Endothelial cell of hepatic sinusoid (primary cell): ENCODE measurements at regions not wholly inside any gene's neighbourhood (a gene's known extent, or its start where the extent isn't known, plus 50 kb on each side); places are given as distances from the start of the nearest gene placed in this dataset.

ENCODE experiments used
- in situ Hi-C: cut with HindIII; loops from 2 replicates; pipeline ENCODE4 v1.10.0; 2017; ENCODE audit warnings: low sequenced_read_pairs

- in situ Hi-C loops = no loop called here
These were observed 113.3 kb downstream of the IRF8 start for GRCh38 chr16:86012221-86012620.

- in situ Hi-C loops = no loop called here
These were observed 114.9 kb downstream of the IRF8 start for GRCh38 chr16:86013867-86014266.

DNA sequence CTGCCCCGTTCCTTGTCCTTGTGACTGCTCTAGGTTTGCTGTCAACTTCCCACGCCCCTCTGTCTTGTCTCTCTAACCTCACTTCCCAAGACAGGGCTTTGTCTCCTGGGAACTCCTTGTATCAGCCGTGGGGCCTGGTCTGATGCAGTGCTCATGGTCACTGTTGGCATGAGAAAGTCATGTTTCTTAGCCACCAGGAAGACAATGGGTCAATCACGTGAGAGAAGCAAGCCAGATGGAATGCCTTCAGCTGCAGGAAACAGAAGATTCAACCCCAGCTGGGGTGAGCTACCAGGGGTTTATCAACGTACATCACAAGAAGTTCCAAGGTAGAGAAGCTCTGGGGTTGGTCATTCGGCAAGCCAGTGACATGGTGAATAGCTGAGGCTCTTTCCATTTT, 116.6 kb downstream of the IRF8 start:
- in situ Hi-C loops = no loop called here

- in situ Hi-C loops = no loop called here
These were observed 117.4 kb downstream of the IRF8 start for GRCh38 chr16:86016201-86016965.

DNA sequence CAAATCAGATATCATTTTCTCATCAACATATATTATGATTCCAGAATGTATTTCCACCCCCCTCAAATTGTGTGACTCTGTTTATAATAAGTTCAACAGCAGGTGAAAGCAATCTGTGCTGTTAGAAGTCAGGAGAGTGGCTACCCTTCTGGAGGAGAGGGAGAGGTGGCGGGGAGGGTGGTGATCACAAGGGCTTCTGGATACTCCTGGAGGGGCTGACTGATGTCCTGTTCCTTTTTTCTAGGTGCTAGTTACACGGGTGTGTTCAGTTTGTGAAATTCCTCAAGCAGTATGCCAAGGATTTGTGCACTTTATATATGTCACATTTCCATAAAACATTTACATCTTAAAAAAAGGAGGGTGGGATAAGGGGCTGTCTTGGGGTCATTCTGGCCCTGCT, 119.1 kb downstream of the IRF8 start:
- in situ Hi-C loops = no loop called here

- in situ Hi-C loops = no loop called here
These were observed 119.5 kb downstream of the IRF8 start for GRCh38 chr16:86018487-86018886.

- in situ Hi-C loops = no loop called here
These were observed 120.0 kb downstream of the IRF8 start for GRCh38 chr16:86018941-86019340.

- in situ Hi-C loops = loop anchor here (5.0 kb wide), 1 partner anchor 72 kb away; no protein-coding TSS in a partner anchor
These were observed 120.6 kb downstream of the IRF8 start for GRCh38 chr16:86019446-86020047.

DNA sequence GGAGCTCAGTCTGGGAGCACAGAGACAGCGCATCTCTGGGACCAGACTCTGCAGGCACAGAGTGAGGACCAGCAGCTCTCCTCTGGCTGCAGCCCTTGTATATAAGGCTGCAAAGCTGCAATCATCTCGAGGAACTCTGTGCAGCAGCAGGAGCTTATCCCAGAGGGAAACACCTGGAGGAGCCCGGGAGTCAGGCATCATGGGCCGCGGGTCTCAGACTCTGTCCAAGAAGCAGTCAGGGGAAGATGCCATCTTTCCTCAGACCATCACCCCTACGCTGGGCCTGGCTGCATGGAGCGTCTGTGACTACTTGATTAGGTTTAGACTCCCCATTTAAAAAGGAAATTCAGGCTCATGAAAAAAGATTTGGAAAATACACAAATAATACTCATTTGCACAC, 122.0 kb downstream of the IRF8 start:
- in situ Hi-C loops = loop anchor here (5.0 kb wide), 1 partner anchor 74 kb away; no protein-coding TSS in a partner anchor

DNA sequence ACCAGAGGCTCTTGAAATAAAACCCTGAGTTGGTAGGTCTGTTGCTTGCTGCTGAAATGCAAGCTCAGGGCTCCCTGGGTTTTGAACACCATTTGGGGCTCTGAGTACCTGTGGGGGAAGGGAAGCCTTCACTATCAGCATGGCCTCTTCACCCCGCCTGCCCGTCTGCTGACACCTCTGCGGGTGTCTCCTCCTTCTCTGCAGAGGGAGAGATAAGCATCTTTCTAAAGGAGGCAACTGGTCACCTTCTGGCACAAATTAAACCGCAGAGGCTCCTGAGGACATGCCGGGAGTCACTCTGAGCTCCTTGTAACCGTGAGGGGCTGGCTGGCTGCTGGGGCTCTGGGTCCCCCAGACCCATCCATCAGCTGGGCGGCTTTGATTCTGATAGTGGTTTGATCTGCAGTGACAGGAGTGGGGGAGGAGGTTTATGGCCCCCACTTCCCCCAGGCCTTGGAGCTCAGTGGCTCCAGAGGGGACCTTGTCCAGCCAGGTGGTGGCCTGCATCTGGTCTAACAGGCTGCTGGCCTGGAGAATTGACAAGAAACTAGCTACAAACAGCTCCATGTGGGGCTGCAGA, 123.5 kb downstream of the IRF8 start:
- in situ Hi-C loops = loop anchor here (5.0 kb wide), 1 partner anchor 75 kb away; no protein-coding TSS in a partner anchor

- in situ Hi-C loops = loop anchor here (5.0 kb wide), 1 partner anchor 77 kb away; no protein-coding TSS in a partner anchor
These were observed 125.2 kb downstream of the IRF8 start for GRCh38 chr16:86024210-86024609.

DNA sequence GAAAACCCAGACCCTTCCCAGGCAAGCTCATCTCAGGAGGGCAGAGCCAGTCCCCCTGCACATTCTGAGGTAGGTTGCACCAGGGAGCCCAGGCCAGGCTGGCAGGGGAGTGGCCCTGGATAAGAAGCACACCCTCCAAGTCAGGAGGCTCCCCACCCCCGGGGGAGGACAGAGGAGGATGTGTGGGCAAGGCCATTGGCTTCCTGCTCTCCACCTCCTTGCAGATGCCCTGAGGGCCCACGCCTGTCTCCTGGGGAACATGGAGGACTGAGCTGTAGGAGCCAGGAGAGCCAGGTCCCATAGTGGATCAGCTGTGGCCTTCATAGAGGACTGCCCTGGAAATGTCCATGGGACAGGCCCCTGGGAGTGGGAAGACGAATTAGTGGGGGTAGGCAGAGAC, 126.7 kb downstream of the IRF8 start:
- in situ Hi-C loops = no loop called here

DNA sequence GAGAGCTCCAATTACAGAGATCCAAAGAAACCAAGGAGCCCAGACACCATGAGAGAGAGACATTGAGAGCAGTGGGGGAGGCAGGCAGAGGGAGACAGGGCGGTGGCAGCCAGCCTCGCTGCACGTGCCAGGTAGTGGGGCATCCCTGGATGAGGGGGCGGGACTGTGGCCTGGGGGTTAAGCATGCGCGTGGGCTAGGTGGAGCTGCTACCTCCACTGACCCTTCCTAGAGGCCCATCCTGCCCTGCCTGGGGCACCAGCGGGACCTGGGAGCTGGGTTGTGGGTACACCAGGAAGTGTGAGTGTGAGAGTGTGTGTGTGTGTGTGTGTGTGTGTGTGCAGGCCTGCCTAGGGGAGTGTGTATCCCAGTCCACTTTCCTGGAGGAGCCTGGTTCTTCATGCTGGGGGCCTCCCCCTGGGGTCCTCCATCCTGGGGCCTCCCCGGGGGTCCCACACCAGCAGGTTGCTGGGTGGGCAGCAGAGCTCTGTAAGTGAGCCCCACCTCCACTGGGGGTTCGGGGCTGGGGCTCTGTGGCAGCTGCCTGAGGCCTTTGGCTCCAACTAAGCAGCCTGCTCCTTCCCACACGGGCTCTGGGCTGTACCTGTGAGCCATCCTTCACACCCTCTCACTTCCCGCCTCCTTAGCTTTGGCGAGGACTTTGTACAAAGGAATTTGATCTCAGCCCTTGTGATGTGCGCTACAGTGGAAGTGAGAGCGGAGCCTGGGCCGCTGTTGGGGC, 127.4 kb downstream of the IRF8 start:
- in situ Hi-C loops = no loop called here

GRCh38 chr16:86026916-86027315, 128.0 kb downstream of the IRF8 start:
- in situ Hi-C loops = no loop called here

DNA sequence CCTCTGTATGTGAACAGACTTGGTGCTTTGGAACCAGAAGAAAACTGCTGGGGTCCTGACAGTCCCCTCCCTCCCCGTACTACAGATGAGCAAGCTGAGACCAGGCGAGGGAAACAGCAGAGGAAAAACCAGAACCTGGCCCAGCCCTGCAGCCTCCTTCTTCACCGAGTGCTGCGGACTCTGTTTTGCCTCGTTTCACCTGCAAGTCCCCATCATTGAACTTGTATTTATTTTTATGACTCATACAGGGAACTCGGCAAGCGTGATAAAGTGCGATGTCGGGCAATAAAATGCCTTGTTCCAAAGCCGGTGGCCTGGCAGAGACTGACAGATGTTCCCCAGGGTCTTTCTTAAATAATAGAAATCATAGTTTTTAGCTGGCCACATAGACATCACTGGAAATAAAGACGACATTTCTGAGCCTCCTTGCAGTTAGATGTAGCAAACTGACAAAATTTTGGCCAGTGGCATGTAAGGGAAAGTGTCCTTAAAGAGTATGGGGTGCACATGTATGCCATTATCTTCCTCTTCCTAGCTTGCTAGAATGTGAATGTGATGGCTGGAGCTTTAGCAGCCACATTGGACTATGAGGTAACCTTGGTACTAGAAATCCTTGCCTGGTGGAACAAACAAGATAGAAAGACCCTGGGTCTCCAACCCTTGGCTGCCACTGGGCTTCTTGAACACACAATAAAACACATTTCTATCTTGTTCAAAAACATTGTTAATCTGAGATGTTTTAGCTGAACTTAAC, 128.6 kb downstream of the IRF8 start:
- in situ Hi-C loops = no loop called here

DNA sequence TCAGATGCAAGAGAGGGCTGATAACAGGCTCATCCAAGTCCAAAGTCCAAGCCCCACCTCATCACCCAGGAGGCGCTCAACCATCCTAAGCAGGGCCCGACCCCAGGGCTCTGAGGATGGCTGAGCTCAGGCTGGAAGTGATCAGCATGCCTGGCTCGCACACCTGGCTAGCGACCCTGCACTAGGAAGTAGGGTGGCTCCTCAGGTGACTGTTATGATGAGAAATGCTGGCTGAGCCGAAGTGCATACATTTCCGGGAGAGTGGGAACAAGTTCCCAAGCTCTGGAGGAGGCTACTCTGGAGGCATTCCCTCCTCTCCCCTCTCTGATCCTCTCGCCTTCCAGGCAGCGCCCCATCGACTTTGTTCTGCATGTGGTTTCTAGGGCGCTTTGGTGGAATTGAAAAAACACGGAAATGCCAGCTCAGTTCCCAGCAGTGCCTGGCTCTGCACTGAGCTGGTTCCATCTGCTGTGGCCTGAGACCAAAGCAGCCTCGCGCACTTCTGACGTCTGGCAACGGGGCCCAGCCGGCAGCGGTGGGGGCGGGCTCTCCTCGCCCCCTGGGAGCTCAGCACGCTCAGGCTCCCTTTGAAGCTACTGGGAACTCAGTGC, 130.3 kb downstream of the IRF8 start:
- in situ Hi-C loops = no loop called here

- in situ Hi-C loops = no loop called here
These were observed 131.2 kb downstream of the IRF8 start for GRCh38 chr16:86030116-86030515.

- in situ Hi-C loops = no loop called here
These were observed 132.2 kb downstream of the IRF8 start for GRCh38 chr16:86031141-86031678.

- in situ Hi-C loops = no loop called here
These were observed 134.1 kb downstream of the IRF8 start for GRCh38 chr16:86033016-86033474.

DNA sequence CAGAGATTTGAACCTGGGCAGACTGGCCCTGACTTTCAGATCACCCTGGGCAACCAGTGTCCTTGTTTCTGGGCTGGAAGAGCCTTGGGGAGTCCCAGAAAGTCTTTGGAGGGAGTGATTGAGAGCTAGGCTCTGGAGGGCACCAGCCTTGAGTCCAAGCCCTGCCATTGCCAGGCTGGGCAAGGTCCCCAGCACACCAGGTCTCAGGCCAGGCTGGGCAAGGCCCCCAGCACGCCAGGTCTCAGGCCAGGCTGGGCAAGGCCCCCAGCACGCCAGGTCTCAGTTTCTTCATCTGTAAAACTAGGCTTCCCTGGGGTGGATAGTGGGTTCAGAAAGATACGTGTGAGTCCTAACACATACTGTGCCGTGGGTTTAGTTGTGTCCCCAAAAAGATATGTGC, 135.0 kb downstream of the IRF8 start:
- in situ Hi-C loops = no loop called here
